K562 (cell line): ENCODE measurements at regions not wholly inside any gene's neighbourhood (a gene's known extent, or its start where the extent isn't known, plus 50 kb on each side); places are given as distances from the start of the nearest gene placed in this dataset.

Experiments used
- ATAC-seq: fragments of 200-7000 bp; cut with Tn5 transposase; 3 replicates; pipeline ENCODE4 v1.9.1; 2020; ENCODE audit warnings: moderate library complexity
- BruUV-seq: library from RNA; stranded (reverse); fragments of 400-500 nt; replicated peaks from 2 replicates; lab custom pipeline; 2021; lab: Mats Ljungman, UMichigan
- CTCF ChIA-PET: fragments of 300-600 bp; formaldehyde crosslinking; extraction: SDS; loops from one replicate; lab custom pipeline; 2021; ENCODE audit warnings: low intra/inter-chr PET ratio; lab: Yijun Ruan, JAX
- POLR2A ChIA-PET: fragments of 300-600, 350-650 bp; sonication (Branson Sonifier 250); formaldehyde crosslinking; extraction: SDS; loops from one replicate; lab custom pipeline; 2021; ENCODE audit warnings: antibody characterized with exemption, inconsistent platforms; lab: Yijun Ruan, JAX
- DNase-seq, 4 experiments: peaks; one replicate each; pipeline versions ENCODE4 v3.0.0 to v3.0.0-alpha.2; 2011 to 2018; ENCODE audit warnings: low spot score in 3 of 4, mixed read lengths in 3 of 4; ENCODE audit errors: extremely low read depth in 1 of 4
- FAIRE-seq: peaks from 2 replicates; lab custom pipeline; 2011; peaks lifted over from hg19 to GRCh38; lab: Jason Lieb, UNC
- H2AFZ ChIP-seq: 2 replicates; pipeline ENCODE4 v1.6.0; 2011; ENCODE audit warnings: low read depth, low read length, control low read depth, inconsistent platforms
- H3K27ac ChIP-seq: fragments of 200-600 bp; 3 replicates; pipeline ENCODE4 v1.8.0; 2011; ENCODE audit warnings: low read depth, mild to moderate bottlenecking, control low read depth, inconsistent platforms, low read length, moderate library complexity, mixed read lengths; ENCODE audit errors: extremely low read depth
- H3K27me3 ChIP-seq, 2 experiments: fragments of 300-600 bp in 1 of 2; 2 replicates in 1 of 2; 3 replicates in 1 of 2; pipeline versions ENCODE4 v1.6.0 to v1.8.0; 2011; ENCODE audit warnings: inconsistent platforms in 2 of 2, low read length in 2 of 2, mild to moderate bottlenecking in 1 of 2, mixed read lengths in 1 of 2, moderate library complexity in 1 of 2; ENCODE audit not compliant: control insufficient read depth in 2 of 2, insufficient read depth in 2 of 2
- H3K36me3 ChIP-seq: fragments of 300-600 bp; 3 replicates; pipeline ENCODE4 v1.8.0; 2011; ENCODE audit warnings: mild to moderate bottlenecking, low read length, inconsistent platforms; ENCODE audit not compliant: control insufficient read depth, insufficient read depth
- H3K4me1 ChIP-seq, 2 experiments: fragments of 200-600 bp in 1 of 2; replicated peaks in 1 of 2; 2 replicates in 1 of 2; 3 replicates in 1 of 2; pipeline versions ENCODE4 v1.5.1 to v1.8.0; 2011; ENCODE audit warnings: inconsistent platforms in 2 of 2, low read length in 2 of 2, mild to moderate bottlenecking in 1 of 2, mixed read lengths in 1 of 2, moderate library complexity in 1 of 2; ENCODE audit not compliant: control insufficient read depth in 2 of 2, insufficient read depth in 2 of 2
- H3K4me2 ChIP-seq: 2 replicates; pipeline ENCODE4 v1.6.1; 2011; ENCODE audit warnings: low read length, control low read depth, inconsistent platforms, mixed read lengths; ENCODE audit not compliant: insufficient read depth
- H3K4me3 ChIP-seq: fragments of 200-600 bp; sonication (generic), shearing (Covaris generic); 2 replicates; pipeline ENCODE4 v1.5.1; 2016; ENCODE audit warnings: control low read depth, inconsistent platforms
- H3K79me2 ChIP-seq: fragments of 200-600 bp; 3 replicates; pipeline ENCODE4 v1.8.0; 2011; ENCODE audit warnings: low read length, inconsistent platforms; ENCODE audit not compliant: control insufficient read depth, insufficient read depth
- H3K9ac ChIP-seq, 2 experiments: 2 replicates each; pipeline versions ENCODE4 v1.6.0 to v1.6.1; 2011; ENCODE audit warnings: low read depth in 2 of 2, low read length in 2 of 2, control low read depth in 1 of 2, inconsistent platforms in 1 of 2, mild to moderate bottlenecking in 1 of 2, mixed read lengths in 1 of 2; ENCODE audit not compliant: insufficient read depth in 1 of 2
- H3K9me1 ChIP-seq: one replicate; pipeline ENCODE4 v1.6.0; 2011; ENCODE audit warnings: inconsistent platforms, mild to moderate bottlenecking, low read length, moderate library complexity; ENCODE audit not compliant: control insufficient read depth, insufficient read depth
- H3K9me3 ChIP-seq: replicated peaks from 2 replicates; pipeline ENCODE4 v1.5.1; 2011; ENCODE audit warnings: low read depth, low read length, inconsistent platforms; ENCODE audit not compliant: control insufficient read depth, insufficient read depth
- H4K20me1 ChIP-seq: replicated peaks from 2 replicates; pipeline ENCODE4 v1.6.1; 2011; ENCODE audit warnings: low read length, inconsistent platforms, mixed read lengths; ENCODE audit not compliant: control insufficient read depth, insufficient read depth
- DMBX1 ChIP-seq: fragments of 250-450 bp; sonication (Bioruptor Pico); IDR thresholded peaks from 2 replicates; pipeline ENCODE4 v1.8.0; 2022; ENCODE audit warnings: inconsistent platforms, mild to moderate bottlenecking, moderate library complexity, borderline replicate concordance
- FOXP4 ChIP-seq: sonication (generic); formaldehyde crosslinking; IDR thresholded peaks from 2 replicates; pipeline ENCODE4 v1.8.0; 2022; ENCODE audit warnings: mild to moderate bottlenecking, missing genetic modification reagents, borderline replicate concordance
- GABPA ChIP-seq: fragments of 200-800 bp; sonication (Bioruptor generic); conservative IDR thresholded peaks from 2 replicates; pipeline ENCODE4 v1.6.1; 2016; ENCODE audit warnings: low read depth, missing genetic modification characterization, missing compliant biosample characterization
- HNRNPLL ChIP-seq: fragments of 200-400 bp; formaldehyde crosslinking; IDR thresholded peaks from 2 replicates; pipeline ENCODE4 v1.6.1; 2017; ENCODE audit warnings: low read length, low read depth, mild to moderate bottlenecking; ENCODE audit not compliant: poor library complexity, severe bottlenecking
- NELFE ChIP-seq: IDR thresholded peaks from 2 replicates; pipeline ENCODE4 v1.6.1; 2011; ENCODE audit warnings: mild to moderate bottlenecking; ENCODE audit not compliant: insufficient read depth, insufficient read length
- PURB ChIP-seq: sonication (generic); formaldehyde crosslinking; IDR thresholded peaks from 2 replicates; pipeline ENCODE4 v1.9.0; 2021; ENCODE audit warnings: low read depth, mild to moderate bottlenecking, missing genetic modification reagents
- SIX5 ChIP-seq, 2 experiments: IDR thresholded peaks; 2 replicates each; pipeline ENCODE4 v1.6.1; 2011; ENCODE audit warnings: low read length in 2 of 2, borderline replicate concordance in 1 of 2, low read depth in 1 of 2, mild to moderate bottlenecking in 1 of 2, moderate library complexity in 1 of 2; ENCODE audit not compliant: insufficient read depth in 1 of 2
- TAF9B ChIP-seq: fragments of 450-650 bp; IDR thresholded peaks from 2 replicates; pipeline ENCODE4 v1.6.1; 2018; ENCODE audit warnings: mild to moderate bottlenecking; ENCODE audit not compliant: partially characterized antibody
- ZBTB34 ChIP-seq: fragments of 250-450 bp; sonication (Bioruptor Pico); IDR thresholded peaks from 2 replicates; pipeline ENCODE4 v1.8.0; 2021; ENCODE audit warnings: mild to moderate bottlenecking, moderate library complexity
- ZBTB9 ChIP-seq: fragments of 450-650 bp; formaldehyde crosslinking; IDR thresholded peaks from 2 replicates; pipeline ENCODE4 v1.4.0; 2020; ENCODE audit warnings: mild to moderate bottlenecking, moderate library complexity
- ZNF12 ChIP-seq: sonication (generic); formaldehyde crosslinking; IDR thresholded peaks from 2 replicates; pipeline ENCODE4 v1.4.0; 2020; ENCODE audit warnings: mild to moderate bottlenecking, missing genetic modification reagents
- ZNF707 ChIP-seq: fragments of 250-450 bp; sonication (Bioruptor Pico); conservative IDR thresholded peaks from 2 replicates; pipeline ENCODE4 v1.8.0; 2022; ENCODE audit warnings: inconsistent platforms, mild to moderate bottlenecking, moderate library complexity
- WGBS: fragments of 100-300 bp; shearing (Covaris generic); methylation state at CpG from one replicate; pipeline ENCODE4 v1.1.6; 2016; ENCODE audit warnings: low coverage, mixed read lengths; ENCODE audit not compliant: insufficient coverage; ENCODE audit errors: missing lambda C conversion rate; 5-methylcytosine and 5-hydroxymethylcytosine counted together
- in situ Hi-C: fragments of 300-500 bp; cut with MboI; formaldehyde crosslinking; loops from 4 replicates; pipeline ENCODE4 v1.15.0; 2018; ENCODE audit warnings: inconsistent platforms, mixed read lengths
- intact Hi-C: fragments of 100-400 bp; cut with micrococcal nuclease; formaldehyde crosslinking; loops from 2 replicates; pipeline ENCODE4 v1.14.2; 2022
- TF ChIP-seq, protein P1 (sequence below), 2 experiments: fragments of 450-650 bp; IDR thresholded peaks; 2 replicates each; pipeline ENCODE4 v1.6.1; 2016
- TF ChIP-seq, protein P2 (sequence below): fragments of 450-650 bp; IDR thresholded peaks from 2 replicates; pipeline ENCODE4 v1.6.1; 2017; ENCODE audit warnings: antibody characterized with exemption

- no peak for FAIRE-seq
- in situ Hi-C loops, result no loop called here
- DNase-seq, result no peak
- no peak overlapping the region for H2AFZ ChIP-seq
- no peak for ATAC-seq
- H3K27ac ChIP-seq, result no peak overlapping the region
- 91% methylated on average over 2 of the region's 2 CpGs for WGBS
- H3K4me3 ChIP-seq, result no peak overlapping the region
- H3K9ac ChIP-seq, result no peak overlapping the region
- no peaks in the 10 kb centered on the region for H3K4me1 ChIP-seq
- H3K9me3 ChIP-seq, result no peaks in the 10 kb centered on the region
- H3K4me2 ChIP-seq, result no peak overlapping the region
- H3K36me3 ChIP-seq, result peaks cover 25% of the 10 kb centered on the region; the same call in 1 of the 3 replicates
- H4K20me1 ChIP-seq, result no peaks in the 10 kb centered on the region
- intact Hi-C loops, result no loop called here
- no peaks in the 10 kb centered on the region for H3K27me3 ChIP-seq
- POLR2A ChIA-PET, result no interaction called here
- no peaks in the 10 kb centered on the region for H3K79me2 ChIP-seq
- no peaks in the 10 kb centered on the region for H3K9me1 ChIP-seq
- BruUV-seq, result no TSS peak
- CTCF ChIA-PET, result no interaction called here
- TF ChIP-seq ZNF12 (CRISPR knock-in tag), result no peak
- no peak for TF ChIP-seq ZNF707 (CRISPR knock-in tag)
- TF ChIP-seq FOXP4, result no peak
- TF ChIP-seq ZBTB34 (CRISPR knock-in tag), result no peak
- no peak for TF ChIP-seq SIX5 (IDR thresholded peaks at IDR 0.05; ENCODE audit: borderline replicate concordance in 1 of 2, insufficient read depth in 1 of 2, low read depth in 1 of 2, low read length in 2 of 2)
- TF ChIP-seq NELFE, result no peak
- TF ChIP-seq HNRNPLL, result no peak
- no peak for TF ChIP-seq PURB (CRISPR knock-in tag)
- TF ChIP-seq DMBX1, result no peak
- TF ChIP-seq, protein P1, sequence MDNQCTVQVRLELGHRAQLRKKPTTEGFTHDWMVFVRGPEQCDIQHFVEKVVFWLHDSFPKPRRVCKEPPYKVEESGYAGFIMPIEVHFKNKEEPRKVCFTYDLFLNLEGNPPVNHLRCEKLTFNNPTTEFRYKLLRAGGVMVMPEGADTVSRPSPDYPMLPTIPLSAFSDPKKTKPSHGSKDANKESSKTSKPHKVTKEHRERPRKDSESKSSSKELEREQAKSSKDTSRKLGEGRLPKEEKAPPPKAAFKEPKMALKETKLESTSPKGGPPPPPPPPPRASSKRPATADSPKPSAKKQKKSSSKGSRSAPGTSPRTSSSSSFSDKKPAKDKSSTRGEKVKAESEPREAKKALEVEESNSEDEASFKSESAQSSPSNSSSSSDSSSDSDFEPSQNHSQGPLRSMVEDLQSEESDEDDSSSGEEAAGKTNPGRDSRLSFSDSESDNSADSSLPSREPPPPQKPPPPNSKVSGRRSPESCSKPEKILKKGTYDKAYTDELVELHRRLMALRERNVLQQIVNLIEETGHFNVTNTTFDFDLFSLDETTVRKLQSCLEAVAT (IDR thresholded peaks at IDR 0.05), result no peak
- no peak for TF ChIP-seq TAF9B
- TF ChIP-seq GABPA, result no peak
- TF ChIP-seq ZBTB9, result no peak
- TF ChIP-seq, protein P2, sequence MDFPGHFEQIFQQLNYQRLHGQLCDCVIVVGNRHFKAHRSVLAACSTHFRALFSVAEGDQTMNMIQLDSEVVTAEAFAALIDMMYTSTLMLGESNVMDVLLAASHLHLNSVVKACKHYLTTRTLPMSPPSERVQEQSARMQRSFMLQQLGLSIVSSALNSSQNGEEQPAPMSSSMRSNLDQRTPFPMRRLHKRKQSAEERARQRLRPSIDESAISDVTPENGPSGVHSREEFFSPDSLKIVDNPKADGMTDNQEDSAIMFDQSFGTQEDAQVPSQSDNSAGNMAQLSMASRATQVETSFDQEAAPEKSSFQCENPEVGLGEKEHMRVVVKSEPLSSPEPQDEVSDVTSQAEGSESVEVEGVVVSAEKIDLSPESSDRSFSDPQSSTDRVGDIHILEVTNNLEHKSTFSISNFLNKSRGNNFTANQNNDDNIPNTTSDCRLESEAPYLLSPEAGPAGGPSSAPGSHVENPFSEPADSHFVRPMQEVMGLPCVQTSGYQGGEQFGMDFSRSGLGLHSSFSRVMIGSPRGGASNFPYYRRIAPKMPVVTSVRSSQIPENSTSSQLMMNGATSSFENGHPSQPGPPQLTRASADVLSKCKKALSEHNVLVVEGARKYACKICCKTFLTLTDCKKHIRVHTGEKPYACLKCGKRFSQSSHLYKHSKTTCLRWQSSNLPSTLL, result no peak
Measured at GRCh38 chr21:22115746-22116145, 1117.5 kb downstream of the NCAM2 start.
